Skeletal muscle satellite cell (primary cell): ENCODE measurements at regions not wholly inside any gene's neighbourhood (a gene's known extent, or its start where the extent isn't known, plus 50 kb on each side); places are given as distances from the start of the nearest gene placed in this dataset.
"Not testable (repeated sequence)": the region's sequence is repeated elsewhere in the genome, so short reads cannot be mapped to it uniquely, and the experiment has no call there.

Source experiments
- H3K27me3 ChIP-seq: 2 replicates; pipeline ENCODE4 v1.7.0; 2013; ENCODE audit warnings: low read length; ENCODE audit not compliant: control insufficient read depth, insufficient read depth
- H3K36me3 ChIP-seq: 2 replicates; pipeline ENCODE4 v1.7.0; 2013; ENCODE audit warnings: mild to moderate bottlenecking, control low read depth, low read length; ENCODE audit not compliant: insufficient read depth
- H3K4me1 ChIP-seq: 2 replicates; pipeline ENCODE4 v1.7.0; 2013; ENCODE audit warnings: low read length; ENCODE audit not compliant: control insufficient read depth, insufficient read depth
- H3K4me2 ChIP-seq: 2 replicates; pipeline ENCODE4 v1.7.0; 2013; ENCODE audit warnings: mild to moderate bottlenecking, low read length
- H3K4me3 ChIP-seq: 2 replicates; pipeline ENCODE4 v1.7.0; 2013; ENCODE audit warnings: low read length
- H3K9ac ChIP-seq: 2 replicates; pipeline ENCODE4 v1.7.0; 2013; ENCODE audit warnings: mild to moderate bottlenecking, low read depth, low read length, moderate library complexity
- H3K9me3 ChIP-seq: replicated peaks from 2 replicates; pipeline ENCODE4 v1.7.0; 2013; ENCODE audit warnings: mild to moderate bottlenecking, control low read depth, low read length

- H3K4me2 ChIP-seq, result no peak overlapping the region
- H3K4me1 ChIP-seq, result no peaks in the 10 kb centered on the region
- no peaks in the 10 kb centered on the region for H3K9me3 ChIP-seq
- H3K36me3 ChIP-seq, result no peaks in the 10 kb centered on the region
- H3K9ac ChIP-seq, result no peak overlapping the region
- H3K4me3 ChIP-seq, result no peak overlapping the region
- H3K27me3 ChIP-seq, result peaks cover 35% of the 10 kb centered on the region
Measured at GRCh38 chr17:77042476-77043231, 98.1 kb upstream of the SEC14L1 start.

- H3K4me1 ChIP-seq, result no peaks in the 10 kb centered on the region
- no peak overlapping the region for H3K4me2 ChIP-seq
- no peaks in the 10 kb centered on the region for H3K9me3 ChIP-seq
- H3K27me3 ChIP-seq, result peaks cover 51% of the 10 kb centered on the region
- no peak overlapping the region for H3K4me3 ChIP-seq
- H3K9ac ChIP-seq, result no peak overlapping the region
- no peaks in the 10 kb centered on the region for H3K36me3 ChIP-seq
Measured at GRCh38 chr17:77045441-77046041, 95.2 kb upstream of the SEC14L1 start.

DNA sequence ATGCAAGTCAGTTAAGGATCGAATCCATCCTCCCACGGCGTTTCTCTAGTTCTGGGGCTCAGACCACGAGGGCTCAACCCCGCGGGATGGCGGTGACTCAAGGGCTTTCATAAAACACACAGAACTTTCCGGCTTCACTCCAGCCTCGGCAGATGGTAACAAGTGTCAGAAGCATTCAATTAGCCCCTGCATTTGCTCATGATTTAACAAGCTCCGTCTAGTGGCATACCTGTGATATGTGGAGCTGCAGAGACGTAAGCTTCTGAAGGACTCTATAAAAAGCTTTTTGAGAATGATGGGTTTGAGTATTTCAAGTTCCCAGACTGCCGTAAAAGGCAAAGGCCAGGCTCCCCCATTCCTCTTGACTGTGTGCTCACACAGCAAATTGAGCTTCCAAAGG is 91.3 kb upstream of the SEC14L1 start:
- Histone ChIP-seq H3K4me3 (no peak overlapping the region), H3K36me3 (no peaks in the 10 kb centered on the region), H3K9me3 (no peaks in the 10 kb centered on the region), H3K4me2 (no peak overlapping the region), H3K9ac (no peak overlapping the region), H3K27me3 (peaks cover 70% of the 10 kb centered on the region), H3K4me1 (no peaks in the 10 kb centered on the region)

- H3K9me3 ChIP-seq, H3K4me3 ChIP-seq: not testable (repeated sequence)
Measured at GRCh38 chr17:77050901-77051300, 89.9 kb upstream of the SEC14L1 start.

GRCh38 chr17:77054936-77055335 is 85.8 kb upstream of the SEC14L1 start:
- Histone ChIP-seq H3K4me2 (no peak overlapping the region), H3K4me3 (no peak overlapping the region), H3K9ac (no peak overlapping the region), H3K4me1 (no peaks in the 10 kb centered on the region), H3K36me3 (no peaks in the 10 kb centered on the region), H3K27me3 (peaks cover 67% of the 10 kb centered on the region), H3K9me3 (no peaks in the 10 kb centered on the region)

More at GRCh38 chr17:77050901-77051300, 89.9 kb upstream of the SEC14L1 start:
- peaks cover 82% of the 10 kb centered on the region for H3K27me3 ChIP-seq
- not testable (repeated sequence) for H3K4me1 ChIP-seq, H3K9ac ChIP-seq, H3K36me3 ChIP-seq, H3K4me2 ChIP-seq

DNA sequence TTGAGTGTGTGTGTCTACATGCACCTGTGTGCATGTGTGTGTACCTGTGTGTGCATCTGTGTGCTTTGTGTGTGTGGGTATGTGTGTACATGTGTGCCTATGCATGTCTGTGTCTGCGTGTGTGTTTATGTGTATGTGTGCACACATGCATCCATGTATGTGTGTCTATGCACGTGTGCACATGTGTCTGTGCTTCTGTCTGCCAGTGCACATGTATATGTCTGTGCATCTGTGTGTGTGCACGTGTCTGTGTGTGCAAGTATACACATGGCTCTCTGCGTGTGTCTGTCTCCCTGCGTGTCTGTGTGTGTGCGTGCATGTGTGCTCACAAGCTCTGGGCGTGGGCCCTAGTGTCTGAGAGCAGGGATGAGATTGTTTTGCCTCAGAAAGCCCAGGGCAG is 85.3 kb upstream of the SEC14L1 start:
- Histone ChIP-seq H3K27me3 (peaks cover 67% of the 10 kb centered on the region), H3K4me2 (no peak overlapping the region), H3K9ac (no peak overlapping the region), H3K4me3 (no peak overlapping the region), H3K36me3 (no peaks in the 10 kb centered on the region), H3K9me3 (no peaks in the 10 kb centered on the region), H3K4me1 (no peaks in the 10 kb centered on the region)

DNA sequence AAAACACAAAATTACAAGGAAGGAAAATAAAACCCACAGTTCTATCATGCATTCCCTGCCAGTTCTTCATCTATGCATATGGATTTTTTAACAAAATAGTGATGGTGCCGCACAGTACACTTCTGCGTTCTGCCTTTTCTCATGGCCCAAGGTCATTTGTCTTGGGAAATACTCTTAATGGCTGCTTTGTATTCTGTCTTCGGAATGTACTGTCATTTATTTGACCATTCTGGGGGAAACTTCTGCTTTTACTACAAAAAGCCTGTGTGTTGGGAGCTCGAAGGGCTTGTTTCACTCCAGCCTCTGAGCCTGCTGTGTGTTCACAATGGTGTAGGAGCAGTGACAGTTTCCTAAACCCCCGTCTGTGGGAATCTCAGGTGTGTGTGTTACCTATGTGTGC is 82.8 kb upstream of the SEC14L1 start:
- H3K36me3 ChIP-seq, result no peaks in the 10 kb centered on the region
- peaks cover 54% of the 10 kb centered on the region for H3K27me3 ChIP-seq
- no peaks in the 10 kb centered on the region for H3K4me1 ChIP-seq
- H3K4me3 ChIP-seq, result no peak overlapping the region
- no peak overlapping the region for H3K4me2 ChIP-seq
- H3K9ac ChIP-seq, result no peak overlapping the region
- H3K9me3 ChIP-seq, result no peaks in the 10 kb centered on the region

GRCh38 chr17:77061669-77062068 is 79.1 kb upstream of the SEC14L1 start:
- no peaks in the 10 kb centered on the region for H3K9me3 ChIP-seq
- peaks cover 44% of the 10 kb centered on the region for H3K27me3 ChIP-seq
- no peak overlapping the region for H3K4me2 ChIP-seq
- no peaks in the 10 kb centered on the region for H3K36me3 ChIP-seq
- H3K4me3 ChIP-seq, result no peak overlapping the region
- H3K4me1 ChIP-seq, result no peaks in the 10 kb centered on the region
- no peak overlapping the region for H3K9ac ChIP-seq

GRCh38 chr17:77064598-77064997 is 76.2 kb upstream of the SEC14L1 start:
- H3K36me3 ChIP-seq, result no peaks in the 10 kb centered on the region
- no peaks in the 10 kb centered on the region for H3K4me1 ChIP-seq
- H3K4me3 ChIP-seq, result no peak overlapping the region
- no peaks in the 10 kb centered on the region for H3K9me3 ChIP-seq
- H3K9ac ChIP-seq, result no peak overlapping the region
- H3K4me2 ChIP-seq, result no peak overlapping the region
- H3K27me3 ChIP-seq, result peaks cover 46% of the 10 kb centered on the region

- Histone ChIP-seq H3K4me3 (no peak overlapping the region), H3K36me3 (no peaks in the 10 kb centered on the region), H3K4me2 (no peak overlapping the region), H3K9me3 (no peaks in the 10 kb centered on the region), H3K9ac (no peak overlapping the region), H3K27me3 (peaks cover 50% of the 10 kb centered on the region), H3K4me1 (no peaks in the 10 kb centered on the region)
Measured at GRCh38 chr17:77066165-77066564, 74.6 kb upstream of the SEC14L1 start.

DNA sequence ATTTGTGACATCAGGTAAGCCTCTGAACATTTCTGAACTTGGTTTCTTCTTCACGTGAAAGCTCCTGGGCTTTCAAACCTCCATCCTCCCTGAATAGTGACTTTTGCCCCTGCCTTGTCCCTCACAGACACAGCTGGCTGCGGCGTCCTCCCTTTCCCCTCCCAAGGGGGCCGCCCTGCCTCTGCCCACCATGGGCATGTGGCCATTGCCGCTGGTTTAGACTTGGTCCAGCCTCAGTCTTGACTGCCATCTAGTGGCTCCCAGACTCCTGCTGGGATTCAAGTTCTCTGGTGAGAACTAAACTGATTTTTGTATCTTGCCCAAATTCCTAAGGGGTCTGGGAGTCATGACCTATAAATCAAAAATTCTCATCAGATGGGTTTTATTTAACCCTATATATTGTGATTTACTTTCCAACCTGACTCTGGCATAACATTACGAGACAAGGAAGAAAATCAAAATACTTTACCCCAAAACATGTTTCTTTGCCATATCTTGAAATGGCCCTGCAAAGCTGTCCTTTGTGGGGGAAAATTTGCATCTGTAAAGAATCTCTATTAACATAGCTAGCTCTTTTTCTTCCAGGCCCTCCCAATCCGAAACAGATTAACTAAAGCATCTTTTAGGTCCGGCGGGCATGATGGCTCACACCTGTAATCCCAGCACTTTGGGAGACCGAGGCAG is 73.9 kb upstream of the SEC14L1 start:
- not testable (repeated sequence) for H3K4me2 ChIP-seq, H3K36me3 ChIP-seq, H3K9me3 ChIP-seq, H3K4me1 ChIP-seq, H3K4me3 ChIP-seq, H3K9ac ChIP-seq
- peaks cover 50% of the 10 kb centered on the region for H3K27me3 ChIP-seq
